Activated T-cell treated with anti-CD3 and anti-CD28 coated beads, Interleukin-2, amount 50 U/mL, for 72 hours (primary cell): ENCODE measurements at regions not wholly inside any gene's neighbourhood (a gene's known extent, or its start where the extent isn't known, plus 50 kb on each side); places are given as distances from the start of the nearest gene placed in this dataset.
"Not testable (repeated sequence)": the region's sequence is repeated elsewhere in the genome, so short reads cannot be mapped to it uniquely, and the experiment has no call there.

Experiments
- ATAC-seq, 2 donors: fragments of 150-1000 bp; cut with Tn5 transposase; replicated peaks in 1 of 2; 2 replicates each; pipeline ENCODE4 v1.10.0; 2021; ENCODE audit warnings: moderate library complexity in 2 of 2, mild to moderate bottlenecking in 1 of 2
- DNase-seq, 2 donors: peaks; one replicate each; pipeline ENCODE4 v3.0.0; 2021 to 2022; ENCODE audit warnings: mixed read lengths in 1 of 2
- H3K27ac Mint-ChIP-seq: one replicate; pipeline ENCODE4 v1.8.0; 2022; ENCODE audit warnings: mild to moderate bottlenecking, moderate library complexity, mixed read lengths
- H3K27me3 Mint-ChIP-seq: one replicate; pipeline ENCODE4 v1.8.0; 2022; ENCODE audit warnings: low read depth, mixed read lengths
- H3K36me3 Mint-ChIP-seq, 2 donors: one replicate each; pipeline ENCODE4 v1.8.0; 2022; ENCODE audit warnings: mixed read lengths in 2 of 2, mild to moderate bottlenecking in 1 of 2; ENCODE audit not compliant: insufficient read depth in 2 of 2
- H3K4me1 Mint-ChIP-seq: one replicate; pipeline ENCODE4 v1.8.0; 2022; ENCODE audit warnings: low read depth, mixed read lengths
- H3K4me3 Mint-ChIP-seq, 2 donors: one replicate each; pipeline ENCODE4 v1.8.0; 2022; ENCODE audit warnings: mild to moderate bottlenecking in 2 of 2, mixed read lengths in 2 of 2, moderate library complexity in 2 of 2
- H3K9me3 Mint-ChIP-seq, 2 donors: one replicate each; pipeline ENCODE4 v1.8.0; 2022; ENCODE audit warnings: mixed read lengths in 2 of 2

DNA sequence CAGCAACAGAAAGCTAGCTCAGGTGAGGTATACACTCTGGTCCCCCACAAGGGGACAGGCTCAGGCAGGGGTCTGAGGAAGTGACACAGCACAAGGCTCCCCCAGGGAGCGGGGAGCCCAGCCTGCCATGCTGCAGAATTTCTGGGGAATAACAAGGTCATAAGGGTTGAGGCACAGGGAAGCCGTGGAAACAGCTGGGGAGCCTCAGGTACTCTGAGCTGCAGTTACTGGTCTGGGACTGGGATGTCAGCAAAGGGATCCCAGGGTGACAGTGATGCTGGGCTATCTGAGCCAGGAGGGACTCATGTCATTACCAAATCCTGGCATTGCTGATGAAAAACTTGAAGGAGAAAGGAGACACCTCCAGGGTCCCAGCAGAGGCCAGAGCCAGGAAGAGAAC is 64.4 kb upstream of the NANOS1 start:
- no peak overlapping the region for H3K27ac Mint-ChIP-seq
- H3K4me3 Mint-ChIP-seq, result no peak overlapping the region
- no peaks in the 10 kb centered on the region for H3K9me3 Mint-ChIP-seq
- H3K4me1 Mint-ChIP-seq, result no peaks in the 10 kb centered on the region
- DNase-seq, result no peak
- no peaks in the 10 kb centered on the region for H3K36me3 Mint-ChIP-seq
- ATAC-seq, result no peak
- H3K27me3 Mint-ChIP-seq, result peaks cover 21% of the 10 kb centered on the region

DNA sequence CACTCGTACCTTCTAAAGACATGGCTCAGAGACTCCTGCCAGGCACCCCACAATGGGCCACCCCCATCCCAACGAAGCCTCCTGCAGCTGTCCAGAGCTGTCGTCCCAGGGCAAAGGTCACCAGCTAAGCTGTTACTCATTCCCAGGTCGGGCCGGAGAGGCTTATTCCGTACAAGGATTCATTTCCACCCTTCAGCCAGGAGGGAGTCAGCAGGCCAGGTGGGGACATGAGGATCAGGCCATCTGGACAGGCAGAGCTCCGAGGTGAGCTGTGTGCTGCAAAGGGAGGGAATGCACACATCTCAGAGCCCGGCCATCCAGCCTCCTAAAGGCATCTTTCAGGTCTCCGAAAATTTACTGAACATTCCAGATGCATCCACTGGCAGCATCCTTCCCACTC is 63.9 kb upstream of the NANOS1 start:
- H3K36me3 Mint-ChIP-seq, result no peaks in the 10 kb centered on the region

DNA sequence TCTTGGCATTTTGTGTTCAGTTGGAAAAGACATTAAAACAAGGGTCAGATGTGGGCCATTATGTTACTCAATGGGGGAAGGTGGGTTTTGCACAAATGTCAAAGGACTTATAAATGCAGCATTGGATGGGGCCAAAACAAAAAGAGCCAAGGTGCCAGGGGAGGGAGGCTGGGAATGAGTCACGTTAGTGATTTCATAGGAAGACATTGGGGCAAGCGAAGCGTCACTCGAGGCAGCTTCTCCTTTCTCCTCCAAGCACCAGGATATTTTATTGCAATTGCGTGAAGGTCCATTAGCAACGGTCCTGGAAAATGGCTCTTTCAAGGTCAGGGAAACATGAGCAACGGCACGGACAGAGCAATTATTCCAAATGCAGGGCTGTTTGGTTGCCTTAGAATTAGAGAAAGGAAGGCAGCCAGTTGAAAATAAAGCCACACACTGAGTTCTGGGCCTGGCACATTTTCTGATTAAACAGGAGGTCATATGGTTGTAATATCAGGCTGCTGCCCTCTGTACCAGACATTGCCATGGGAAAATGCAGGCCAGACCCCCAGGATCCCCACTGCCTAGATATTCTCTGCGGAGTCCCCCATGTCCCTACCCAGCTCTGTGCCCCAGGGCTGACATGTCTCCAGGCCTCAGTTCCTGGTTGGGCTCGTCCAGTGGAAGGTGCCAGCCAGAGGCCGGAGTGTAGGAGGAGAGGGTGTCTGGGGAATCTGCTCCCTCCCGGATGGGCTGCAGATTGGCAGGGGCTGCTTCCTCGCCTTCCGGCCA is 63.3 kb upstream of the NANOS1 start:
- peaks cover 21% of the 10 kb centered on the region for H3K27me3 Mint-ChIP-seq
- no peak overlapping the region for H3K4me3 Mint-ChIP-seq
- no peak for DNase-seq
- no peaks in the 10 kb centered on the region for H3K9me3 Mint-ChIP-seq
- H3K27ac Mint-ChIP-seq, result no peak overlapping the region
- no peaks in the 10 kb centered on the region for H3K36me3 Mint-ChIP-seq
- ATAC-seq, result no peak
- no peaks in the 10 kb centered on the region for H3K4me1 Mint-ChIP-seq

More for the DNA sequence above, 63.9 kb upstream of the NANOS1 start:
- no peaks in the 10 kb centered on the region for H3K9me3 Mint-ChIP-seq
- H3K4me1 Mint-ChIP-seq, result no peaks in the 10 kb centered on the region
- H3K4me3 Mint-ChIP-seq, result no peak overlapping the region
- ATAC-seq (no peak), DNase-seq (no peak)
- H3K27ac Mint-ChIP-seq, result no peak overlapping the region
- H3K27me3 Mint-ChIP-seq, result peaks cover 21% of the 10 kb centered on the region

DNA sequence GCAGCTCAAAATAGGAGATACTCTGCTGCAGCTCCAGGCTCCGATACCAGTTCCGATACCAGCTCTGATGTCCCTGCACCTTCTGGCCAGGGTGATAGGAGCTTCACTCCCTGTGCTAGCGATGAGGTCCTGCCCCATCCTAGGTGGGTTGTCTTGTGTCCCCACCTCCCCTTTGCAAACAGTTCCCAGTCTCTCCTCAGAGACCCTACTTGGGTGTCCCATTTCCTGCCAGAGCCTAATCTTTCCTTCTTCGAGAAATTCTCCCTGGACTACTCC is 62.7 kb upstream of the NANOS1 start:
- no peak overlapping the region for H3K27ac Mint-ChIP-seq
- no peak for DNase-seq
- H3K36me3 Mint-ChIP-seq, result no peaks in the 10 kb centered on the region
- no peak for ATAC-seq
- peaks cover 21% of the 10 kb centered on the region for H3K27me3 Mint-ChIP-seq
- H3K9me3 Mint-ChIP-seq, result no peaks in the 10 kb centered on the region
- no peaks in the 10 kb centered on the region for H3K4me1 Mint-ChIP-seq
- no peak overlapping the region for H3K4me3 Mint-ChIP-seq

DNA sequence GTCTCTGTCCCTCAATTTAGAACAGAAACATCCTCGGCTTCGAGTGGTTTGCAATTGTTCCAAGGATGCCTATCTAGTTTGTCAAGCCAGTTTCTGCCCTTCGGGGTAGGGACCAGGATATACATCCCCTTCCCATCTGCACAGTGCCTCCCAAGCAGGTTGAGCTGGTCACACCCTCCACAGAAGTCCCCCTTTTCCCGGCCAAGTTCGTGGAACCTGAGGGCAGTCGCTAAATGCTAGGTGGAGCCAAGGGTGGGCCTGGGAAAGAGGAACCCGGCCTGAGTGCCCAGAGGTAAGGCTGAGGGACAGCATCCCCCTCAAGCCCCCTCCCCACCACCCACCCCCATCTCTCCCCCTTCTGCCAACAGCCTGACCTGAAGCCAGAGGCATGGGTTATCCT is 62.4 kb upstream of the NANOS1 start:
- no peaks in the 10 kb centered on the region for H3K4me1 Mint-ChIP-seq
- H3K4me3 Mint-ChIP-seq, result no peak overlapping the region
- H3K27ac Mint-ChIP-seq, result no peak overlapping the region
- H3K9me3 Mint-ChIP-seq, result no peaks in the 10 kb centered on the region
- peaks cover 21% of the 10 kb centered on the region for H3K27me3 Mint-ChIP-seq
- H3K36me3 Mint-ChIP-seq, result no peaks in the 10 kb centered on the region
- ATAC-seq (no peak), DNase-seq (no peak)

DNA sequence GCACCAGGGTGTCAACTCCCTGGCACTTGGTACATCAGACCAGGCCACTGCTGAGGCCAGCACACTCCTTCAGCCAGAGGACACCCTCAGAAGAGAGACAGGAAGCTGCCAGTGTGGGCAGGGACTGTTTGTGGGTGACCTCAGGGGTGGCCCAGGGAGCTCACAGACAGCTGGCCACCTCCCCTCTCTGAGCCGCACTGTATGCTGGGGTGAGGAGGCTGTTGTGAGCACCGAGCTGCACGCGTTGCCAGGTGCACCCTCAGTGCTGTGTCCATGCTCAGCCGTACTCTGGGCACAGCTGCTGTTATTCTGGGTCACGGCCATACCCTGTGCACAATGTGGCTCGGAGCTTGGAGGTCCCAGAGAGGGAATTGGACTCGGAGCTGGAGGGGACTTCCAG is 61.5 kb upstream of the NANOS1 start:
- Mint-ChIP-seq H3K27me3 (peaks cover 20% of the 10 kb centered on the region), H3K9me3 (no peaks in the 10 kb centered on the region), H3K36me3 (no peaks in the 10 kb centered on the region), H3K4me1 (no peaks in the 10 kb centered on the region), H3K27ac (no peak overlapping the region), H3K4me3 (no peak overlapping the region)
- no peak for DNase-seq
- no peak for ATAC-seq

DNA sequence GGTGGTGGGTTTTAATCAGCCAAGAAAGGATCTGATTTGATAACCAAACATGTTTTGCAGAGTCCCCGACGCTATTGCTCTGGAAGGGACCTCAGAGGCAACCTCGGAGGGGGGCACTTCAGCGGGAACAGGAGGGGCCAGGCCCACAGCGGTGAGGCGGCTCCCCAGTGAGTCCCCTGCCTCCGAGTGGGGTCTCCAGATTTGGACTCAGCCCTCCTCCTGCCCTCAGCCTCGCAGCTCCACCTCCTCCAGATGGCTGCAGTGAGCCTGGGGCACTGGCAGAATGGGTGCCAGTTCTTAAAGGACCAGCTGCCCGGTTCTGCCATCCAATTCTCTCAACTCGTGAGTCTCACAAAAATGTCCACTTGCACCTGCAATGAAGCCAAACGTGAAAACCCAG is 61.0 kb upstream of the NANOS1 start:
- no peak overlapping the region for H3K4me3 Mint-ChIP-seq
- ATAC-seq (no peak), DNase-seq (no peak)
- no peaks in the 10 kb centered on the region for H3K4me1 Mint-ChIP-seq
- H3K36me3 Mint-ChIP-seq, result peaks cover 0 to 1% of the 10 kb centered on the region in 2 donors
- peaks cover 25% of the 10 kb centered on the region for H3K27me3 Mint-ChIP-seq
- H3K27ac Mint-ChIP-seq, result no peak overlapping the region
- H3K9me3 Mint-ChIP-seq, result peaks cover 2% of the 10 kb centered on the region in 2 donors

DNA sequence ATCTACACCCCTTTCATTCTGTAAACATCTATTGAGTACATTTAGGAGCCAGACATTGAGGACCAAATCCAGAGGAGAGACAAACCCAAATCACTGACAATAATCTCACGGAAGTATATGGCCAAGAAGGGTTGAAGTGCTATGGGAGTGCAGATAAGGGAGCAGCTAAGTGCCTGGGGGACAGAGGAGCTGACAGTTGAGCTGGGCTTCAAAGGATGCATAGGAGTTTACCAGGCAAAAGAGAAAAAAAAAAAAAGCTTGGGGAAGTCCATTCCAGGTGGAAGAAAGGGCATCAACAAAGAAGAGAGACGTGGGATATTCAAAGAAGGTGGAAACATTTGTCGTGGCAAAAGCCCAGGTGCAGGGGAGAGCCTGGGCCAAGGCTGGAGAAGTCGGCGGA is 60.5 kb upstream of the NANOS1 start:
- DNase-seq (no peak), ATAC-seq (no peak)
- no peaks in the 10 kb centered on the region for H3K4me1 Mint-ChIP-seq
- peaks cover 3 to 4% of the 10 kb centered on the region in 2 donors for H3K9me3 Mint-ChIP-seq
- H3K27ac Mint-ChIP-seq, result no peak overlapping the region
- H3K36me3 Mint-ChIP-seq, result peaks cover 0 to 1% of the 10 kb centered on the region in 2 donors
- peaks cover 29% of the 10 kb centered on the region for H3K27me3 Mint-ChIP-seq
- no peak overlapping the region for H3K4me3 Mint-ChIP-seq

DNA sequence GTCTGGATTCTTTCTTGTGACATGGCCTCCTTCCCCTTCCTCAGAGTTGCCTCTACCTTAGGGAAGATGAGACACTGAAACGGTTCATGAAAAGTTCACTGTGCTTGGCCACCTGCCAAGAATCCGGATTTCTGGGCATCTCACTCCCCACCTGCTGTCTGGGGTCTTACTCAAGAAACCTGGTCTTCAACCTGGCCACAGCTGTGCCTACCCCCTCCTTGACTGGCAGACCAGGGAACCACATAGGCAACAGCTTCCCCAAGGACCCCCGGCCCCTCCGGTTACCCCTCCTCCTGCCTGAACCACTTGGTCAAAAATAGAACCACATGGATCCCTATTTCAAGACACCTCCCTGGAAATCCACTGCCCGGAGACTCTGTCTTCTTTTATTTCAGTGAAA is 58.7 kb upstream of the NANOS1 start:
- H3K4me1 Mint-ChIP-seq, result no peaks in the 10 kb centered on the region
- no peak for DNase-seq
- no peak overlapping the region for H3K4me3 Mint-ChIP-seq
- peaks cover 24% of the 10 kb centered on the region for H3K27me3 Mint-ChIP-seq
- peaks cover 4 to 5% of the 10 kb centered on the region in 2 donors for H3K9me3 Mint-ChIP-seq
- no peak for ATAC-seq
- no peak overlapping the region for H3K27ac Mint-ChIP-seq
- H3K36me3 Mint-ChIP-seq, result peaks cover 0 to 1% of the 10 kb centered on the region in 2 donors

DNA sequence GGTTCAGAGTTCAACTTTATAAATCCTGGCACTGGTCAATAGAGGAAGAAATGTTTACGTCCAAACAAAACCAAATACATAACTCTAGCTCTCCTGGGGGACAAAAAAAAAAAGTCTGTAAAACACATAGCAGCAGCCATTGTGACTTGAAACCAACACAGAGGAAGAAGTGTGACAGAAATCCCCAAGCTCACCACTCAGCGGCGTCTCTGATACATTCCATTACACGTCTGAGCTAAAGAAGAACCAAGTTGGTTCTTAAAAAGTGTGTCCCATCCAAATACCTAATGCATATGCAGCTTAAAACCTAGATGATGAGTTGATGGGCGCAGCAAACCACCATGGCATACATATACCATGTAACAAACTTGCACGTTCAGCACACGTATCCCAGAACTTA is 58.3 kb upstream of the NANOS1 start:
- H3K36me3 Mint-ChIP-seq, result peaks cover 0 to 1% of the 10 kb centered on the region in 2 donors
- no peak overlapping the region for H3K27ac Mint-ChIP-seq
- H3K27me3 Mint-ChIP-seq, result peaks cover 24% of the 10 kb centered on the region
- peaks cover 4 to 5% of the 10 kb centered on the region in 2 donors for H3K9me3 Mint-ChIP-seq
- ATAC-seq (no peak), DNase-seq (no peak)
- H3K4me1 Mint-ChIP-seq, result no peaks in the 10 kb centered on the region
- H3K4me3 Mint-ChIP-seq, result no peak overlapping the region

DNA sequence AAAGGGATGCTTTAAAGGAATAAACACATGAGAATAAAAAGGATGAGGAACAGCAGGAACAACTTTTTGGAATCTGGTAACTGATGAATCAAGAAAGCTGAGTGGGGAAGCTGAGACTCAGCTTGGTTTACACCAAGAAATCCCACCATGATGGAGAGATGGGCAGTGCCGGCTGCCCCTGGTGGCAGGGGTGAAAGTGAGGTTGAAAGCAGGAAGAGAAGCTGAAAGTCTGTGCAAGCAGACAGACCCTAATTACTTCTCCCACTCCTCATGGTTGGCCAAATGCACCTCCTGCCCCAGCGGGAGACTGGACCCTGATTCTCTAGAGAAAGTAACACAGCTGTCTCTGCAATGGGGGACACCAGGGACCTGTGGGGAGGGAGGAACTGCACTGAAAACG is 57.6 kb upstream of the NANOS1 start:
- ATAC-seq, result no peak
- Mint-ChIP-seq H3K4me1 (no peaks in the 10 kb centered on the region), H3K9me3 (peaks cover 4 to 5% of the 10 kb centered on the region in 2 donors), H3K27me3 (peaks cover 24% of the 10 kb centered on the region), H3K27ac (no peak overlapping the region), H3K4me3 (no peak overlapping the region), H3K36me3 (peaks cover 0 to 1% of the 10 kb centered on the region in 2 donors)
- no peak for DNase-seq

DNA sequence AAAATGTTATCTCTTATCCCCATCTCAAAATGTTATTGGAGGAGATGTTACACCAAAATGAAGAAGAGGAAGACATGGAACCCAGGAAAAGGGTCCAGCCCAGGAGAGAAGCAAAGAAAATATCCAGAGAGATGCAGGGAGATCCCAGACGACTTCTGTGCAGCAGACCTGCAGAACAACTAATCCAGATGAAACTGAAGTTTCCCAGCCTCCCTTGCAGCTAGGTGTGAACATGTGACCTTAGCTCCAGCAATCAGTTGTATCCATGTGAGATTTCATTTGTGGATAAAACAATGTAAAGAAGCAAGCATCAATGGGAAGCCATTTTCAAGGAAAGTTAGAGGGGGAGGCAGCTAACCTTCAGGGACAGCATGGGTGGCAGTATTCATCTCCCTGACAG is 55.8 kb upstream of the NANOS1 start:
- no peak overlapping the region for H3K4me3 Mint-ChIP-seq
- DNase-seq (no peak), ATAC-seq (no peak)
- H3K9me3 Mint-ChIP-seq, result peaks cover 4 to 5% of the 10 kb centered on the region in 2 donors
- peaks cover 22% of the 10 kb centered on the region for H3K27me3 Mint-ChIP-seq
- H3K27ac Mint-ChIP-seq, result no peak overlapping the region
- H3K36me3 Mint-ChIP-seq, result peaks cover 0 to 1% of the 10 kb centered on the region in 2 donors
- H3K4me1 Mint-ChIP-seq, result no peaks in the 10 kb centered on the region

DNA sequence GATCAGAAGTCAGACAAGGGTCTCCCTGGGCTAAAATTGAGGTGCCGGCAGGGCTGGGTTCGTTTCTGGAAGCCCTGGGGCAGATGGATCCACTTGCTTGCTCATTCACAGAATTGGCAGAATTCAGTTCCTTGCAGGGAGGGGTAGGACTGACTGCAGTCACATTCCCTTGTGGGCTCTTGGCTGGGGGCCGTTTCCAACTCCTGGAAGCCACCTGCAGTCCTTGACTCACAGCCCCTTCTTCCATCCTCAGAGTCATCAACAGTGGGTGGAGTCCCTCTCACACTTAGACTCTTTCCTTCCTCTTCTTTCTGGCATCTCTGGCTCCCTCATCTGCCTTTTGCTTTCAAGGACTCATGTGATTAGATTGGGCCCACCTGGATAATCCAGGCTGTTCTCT is 54.6 kb upstream of the NANOS1 start:
- H3K36me3 Mint-ChIP-seq, result peaks cover 0 to 1% of the 10 kb centered on the region in 2 donors
- DNase-seq, result no peak
- no peak overlapping the region for H3K27ac Mint-ChIP-seq
- H3K4me1 Mint-ChIP-seq, result no peaks in the 10 kb centered on the region
- H3K4me3 Mint-ChIP-seq, result no peak overlapping the region
- peaks cover 21% of the 10 kb centered on the region for H3K27me3 Mint-ChIP-seq
- peaks cover 4 to 5% of the 10 kb centered on the region in 2 donors for H3K9me3 Mint-ChIP-seq
- ATAC-seq, result no peak

DNA sequence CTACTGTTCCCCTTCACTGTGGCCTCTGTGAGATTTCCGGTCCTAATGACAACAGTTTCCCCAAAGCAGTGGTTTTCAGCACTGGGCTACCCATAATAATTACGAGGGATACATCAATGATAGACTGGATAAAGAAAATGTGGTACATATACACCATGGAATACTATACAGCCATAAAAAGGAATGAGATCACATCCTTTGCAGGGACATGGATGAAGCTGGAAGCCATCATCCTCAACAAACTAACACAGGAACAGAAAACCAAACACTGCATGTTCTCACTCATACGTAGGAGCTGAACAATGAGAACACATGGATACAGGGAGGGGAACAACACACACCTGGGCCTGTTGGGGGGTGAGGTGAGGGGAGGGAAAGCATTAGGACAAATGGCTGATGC is 53.3 kb upstream of the NANOS1 start:
- not testable (repeated sequence) for H3K4me1 Mint-ChIP-seq, DNase-seq, ATAC-seq, H3K9me3 Mint-ChIP-seq, H3K36me3 Mint-ChIP-seq, H3K4me3 Mint-ChIP-seq, H3K27ac Mint-ChIP-seq
- H3K27me3 Mint-ChIP-seq, result peaks cover 22% of the 10 kb centered on the region
